ENCODE measurements at regions not wholly inside any gene's neighbourhood (a gene's known extent, or its start where the extent isn't known, plus 50 kb on each side); places are given as distances from the start of the nearest gene placed in this dataset.

DNA sequence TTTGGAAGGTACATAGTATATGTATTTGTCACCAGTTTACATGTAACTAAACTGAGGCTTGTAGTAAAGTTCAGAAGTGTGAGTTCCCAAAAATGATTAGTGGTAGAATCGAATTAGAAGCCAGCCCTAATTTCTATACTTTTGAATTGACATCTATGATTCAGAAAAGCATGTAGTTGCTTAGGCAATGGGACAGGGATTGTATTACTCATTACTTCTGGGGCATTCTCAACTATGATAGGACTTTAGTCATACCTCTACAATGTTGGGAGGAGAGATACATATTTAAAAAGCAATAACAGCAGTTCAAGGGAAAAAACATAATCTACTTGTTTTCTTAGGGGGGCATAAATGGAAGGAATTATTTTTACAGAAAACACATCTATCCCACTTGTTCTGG, 277.9 kb upstream of the E2F7 start:
- TF ChIP-seq, protein P1, sequence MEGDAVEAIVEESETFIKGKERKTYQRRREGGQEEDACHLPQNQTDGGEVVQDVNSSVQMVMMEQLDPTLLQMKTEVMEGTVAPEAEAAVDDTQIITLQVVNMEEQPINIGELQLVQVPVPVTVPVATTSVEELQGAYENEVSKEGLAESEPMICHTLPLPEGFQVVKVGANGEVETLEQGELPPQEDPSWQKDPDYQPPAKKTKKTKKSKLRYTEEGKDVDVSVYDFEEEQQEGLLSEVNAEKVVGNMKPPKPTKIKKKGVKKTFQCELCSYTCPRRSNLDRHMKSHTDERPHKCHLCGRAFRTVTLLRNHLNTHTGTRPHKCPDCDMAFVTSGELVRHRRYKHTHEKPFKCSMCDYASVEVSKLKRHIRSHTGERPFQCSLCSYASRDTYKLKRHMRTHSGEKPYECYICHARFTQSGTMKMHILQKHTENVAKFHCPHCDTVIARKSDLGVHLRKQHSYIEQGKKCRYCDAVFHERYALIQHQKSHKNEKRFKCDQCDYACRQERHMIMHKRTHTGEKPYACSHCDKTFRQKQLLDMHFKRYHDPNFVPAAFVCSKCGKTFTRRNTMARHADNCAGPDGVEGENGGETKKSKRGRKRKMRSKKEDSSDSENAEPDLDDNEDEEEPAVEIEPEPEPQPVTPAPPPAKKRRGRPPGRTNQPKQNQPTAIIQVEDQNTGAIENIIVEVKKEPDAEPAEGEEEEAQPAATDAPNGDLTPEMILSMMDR (IDR thresholded peaks at IDR 0.05) = no peak
- no peak for TF ChIP-seq POLR2A (IDR thresholded peaks at IDR 0.05)
- no peak for TF ChIP-seq POLR2AphosphoS5 (IDR thresholded peaks at IDR 0.05)
